ENCODE measurements at regions not wholly inside any gene's neighbourhood (a gene's known extent, or its start where the extent isn't known, plus 50 kb on each side); places are given as distances from the start of the nearest gene placed in this dataset.

DNA sequence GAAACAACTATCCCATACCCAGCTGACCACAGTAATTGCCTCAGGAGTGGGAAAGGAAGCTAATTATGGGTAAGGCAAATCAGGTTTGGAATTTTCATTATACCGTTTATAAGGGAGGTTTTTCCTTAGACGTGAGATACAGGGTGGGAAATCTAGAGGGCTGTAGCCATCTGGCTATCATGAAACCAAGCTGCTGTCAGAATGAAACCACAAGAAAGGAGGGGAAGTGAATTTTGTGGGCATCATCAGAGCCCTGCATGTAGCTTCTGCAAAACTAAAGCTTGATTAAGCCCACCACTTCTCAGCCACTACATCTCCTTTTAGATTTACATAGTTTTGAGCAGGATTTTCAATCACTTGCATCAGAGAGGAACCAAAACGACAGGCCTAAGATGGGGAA lies 893.5 kb downstream of the TUSC7 start:
- Mint-ChIP-seq H3K9me3 (no peaks in the 10 kb centered on the region), H3K27ac (no peak overlapping the region), H3K36me3 (no peaks in the 10 kb centered on the region), H3K27me3 (no peaks in the 10 kb centered on the region), H3K4me1 (no peaks in the 10 kb centered on the region), H3K4me3 (no peak overlapping the region)

DNA sequence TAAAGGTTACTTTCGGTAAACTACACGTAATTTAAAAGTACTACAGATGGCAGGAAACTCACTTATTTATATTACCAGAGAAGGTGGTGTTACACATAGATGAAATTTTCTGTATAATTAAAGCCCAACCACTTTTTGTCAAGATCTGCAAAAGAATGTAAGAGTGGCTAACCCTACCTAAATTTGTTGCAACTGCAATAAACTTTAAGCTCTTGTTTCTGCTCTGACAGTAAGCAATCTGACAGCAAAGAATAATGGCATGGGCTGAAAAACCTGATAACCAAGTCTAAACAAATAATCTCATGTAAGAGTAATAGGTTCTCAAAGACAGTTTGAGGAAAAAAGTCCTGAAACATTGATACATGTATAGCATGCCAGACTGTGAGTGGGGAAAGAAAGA lies 897.3 kb downstream of the TUSC7 start:
- no peaks in the 10 kb centered on the region for H3K27me3 Mint-ChIP-seq
- no peak overlapping the region for H3K27ac Mint-ChIP-seq
- no peaks in the 10 kb centered on the region for H3K4me1 Mint-ChIP-seq
- H3K36me3 Mint-ChIP-seq = no peaks in the 10 kb centered on the region
- no peak overlapping the region for H3K4me3 Mint-ChIP-seq
- H3K9me3 Mint-ChIP-seq = no peaks in the 10 kb centered on the region

DNA sequence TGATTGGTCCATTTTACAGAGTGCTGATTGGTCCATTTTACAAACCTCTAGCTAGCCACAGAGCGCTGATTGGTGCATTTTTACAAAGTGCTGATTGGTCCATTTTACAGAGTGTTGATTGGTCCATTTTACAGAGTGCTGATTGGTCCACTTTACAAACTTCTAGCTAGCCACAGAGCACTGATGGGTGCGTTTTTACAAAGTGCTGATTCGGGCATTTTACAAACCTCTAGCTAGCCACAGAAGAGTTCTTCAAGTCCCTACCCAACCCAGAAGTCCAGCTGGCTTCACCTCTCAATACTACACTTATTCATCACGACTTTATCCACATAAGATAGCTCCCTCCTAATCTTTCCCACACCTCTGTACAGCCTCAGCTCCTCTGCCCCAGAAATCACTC lies 899.8 kb downstream of the TUSC7 start:
- Mint-ChIP-seq H3K4me1 (no peaks in the 10 kb centered on the region), H3K27me3 (no peaks in the 10 kb centered on the region), H3K36me3 (no peaks in the 10 kb centered on the region), H3K9me3 (no peaks in the 10 kb centered on the region), H3K27ac (no peak overlapping the region), H3K4me3 (no peak overlapping the region)

DNA sequence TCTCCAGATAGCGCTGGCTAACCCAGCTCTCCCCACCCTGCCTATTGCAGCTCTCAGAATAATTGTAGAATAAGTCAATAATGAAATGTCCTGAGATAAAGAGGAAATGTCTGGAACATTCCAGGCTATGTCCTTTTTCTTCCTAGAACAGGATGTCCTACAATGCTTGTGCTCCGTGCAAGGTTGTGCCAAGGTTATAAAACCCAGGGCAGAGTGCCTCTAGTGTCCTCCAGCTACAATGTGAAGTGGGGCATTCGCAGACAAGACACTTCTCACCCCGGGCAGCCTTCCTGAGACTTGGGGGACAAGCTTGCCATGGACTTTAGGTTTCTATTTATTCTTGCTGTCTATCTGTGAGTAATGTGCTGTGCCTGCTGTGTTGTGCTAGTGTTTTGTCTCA lies 900.6 kb downstream of the TUSC7 start:
- no peaks in the 10 kb centered on the region for H3K36me3 Mint-ChIP-seq
- no peak overlapping the region for H3K4me3 Mint-ChIP-seq
- H3K4me1 Mint-ChIP-seq = no peaks in the 10 kb centered on the region
- H3K9me3 Mint-ChIP-seq = no peaks in the 10 kb centered on the region
- H3K27me3 Mint-ChIP-seq = no peaks in the 10 kb centered on the region
- H3K27ac Mint-ChIP-seq = no peak overlapping the region

DNA sequence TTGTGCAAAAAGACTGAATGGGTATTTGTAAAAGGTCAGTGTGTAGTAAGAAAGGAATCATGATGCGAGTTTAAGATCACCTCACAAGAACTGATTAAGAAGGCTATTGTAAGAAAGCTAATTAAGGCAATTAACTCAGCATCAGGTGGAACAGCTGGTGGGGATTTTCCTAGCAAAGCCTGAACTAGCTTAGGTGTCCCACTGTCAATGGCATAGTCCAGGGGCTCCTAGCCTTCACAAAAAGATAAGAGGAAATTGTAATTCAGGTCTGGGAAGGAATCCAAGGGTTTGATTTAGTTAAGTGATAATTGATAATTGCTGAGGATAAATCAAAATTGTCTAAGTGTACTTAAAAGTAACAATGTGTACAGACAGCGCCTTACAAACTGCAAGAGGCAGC lies 901.6 kb downstream of the TUSC7 start:
- no peaks in the 10 kb centered on the region for H3K4me1 Mint-ChIP-seq
- no peaks in the 10 kb centered on the region for H3K27me3 Mint-ChIP-seq
- no peak overlapping the region for H3K27ac Mint-ChIP-seq
- peaks cover 4% of the 10 kb centered on the region for H3K9me3 Mint-ChIP-seq
- no peaks in the 10 kb centered on the region for H3K36me3 Mint-ChIP-seq
- H3K4me3 Mint-ChIP-seq = no peak overlapping the region

DNA sequence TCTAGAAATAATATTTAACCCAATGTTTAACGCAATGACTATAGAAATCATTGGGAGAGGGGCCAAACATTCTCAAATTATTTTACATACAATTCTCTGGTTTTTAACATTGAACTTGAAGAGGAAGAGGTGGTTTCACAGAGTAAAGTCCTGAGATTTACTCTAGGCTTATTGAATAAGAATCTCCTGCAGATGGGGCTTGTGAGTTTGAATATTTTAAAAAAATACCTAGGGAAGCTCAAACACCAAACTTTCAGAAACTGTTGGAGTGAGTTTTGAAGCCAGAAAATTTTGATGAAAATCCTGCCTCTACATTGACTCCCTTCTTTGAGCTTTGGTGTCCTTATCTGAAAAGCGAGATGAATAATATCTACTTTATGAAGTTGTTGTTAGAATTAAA lies 906.6 kb downstream of the TUSC7 start:
- Mint-ChIP-seq H3K27me3 (no peaks in the 10 kb centered on the region), H3K4me1 (no peaks in the 10 kb centered on the region), H3K36me3 (no peaks in the 10 kb centered on the region), H3K9me3 (peaks cover 10% of the 10 kb centered on the region), H3K27ac (no peak overlapping the region), H3K4me3 (no peak overlapping the region)

DNA sequence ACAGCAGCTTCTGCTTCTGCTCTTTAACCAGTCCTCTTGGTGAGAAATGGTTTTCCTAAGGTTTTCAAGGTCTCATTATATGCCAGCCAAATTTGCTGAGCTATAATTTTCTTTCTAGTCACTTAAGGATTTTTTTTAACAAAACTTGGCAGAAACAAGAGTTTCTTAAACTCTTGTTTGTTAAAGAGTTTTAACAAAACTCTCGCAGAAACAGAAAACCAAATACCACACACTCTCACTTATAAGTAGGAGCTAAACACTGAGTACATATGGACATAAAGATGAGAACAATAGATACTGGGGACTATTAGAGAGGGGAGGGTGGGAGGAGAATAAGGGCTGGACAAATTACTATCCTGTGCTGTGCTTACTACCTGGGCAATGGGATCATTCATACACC lies 908.3 kb downstream of the TUSC7 start:
- no peaks in the 10 kb centered on the region for H3K4me1 Mint-ChIP-seq
- no peaks in the 10 kb centered on the region for H3K36me3 Mint-ChIP-seq
- no peak overlapping the region for H3K27ac Mint-ChIP-seq
- no peaks in the 10 kb centered on the region for H3K27me3 Mint-ChIP-seq
- H3K4me3 Mint-ChIP-seq = no peak overlapping the region
- peaks cover 10% of the 10 kb centered on the region for H3K9me3 Mint-ChIP-seq

DNA sequence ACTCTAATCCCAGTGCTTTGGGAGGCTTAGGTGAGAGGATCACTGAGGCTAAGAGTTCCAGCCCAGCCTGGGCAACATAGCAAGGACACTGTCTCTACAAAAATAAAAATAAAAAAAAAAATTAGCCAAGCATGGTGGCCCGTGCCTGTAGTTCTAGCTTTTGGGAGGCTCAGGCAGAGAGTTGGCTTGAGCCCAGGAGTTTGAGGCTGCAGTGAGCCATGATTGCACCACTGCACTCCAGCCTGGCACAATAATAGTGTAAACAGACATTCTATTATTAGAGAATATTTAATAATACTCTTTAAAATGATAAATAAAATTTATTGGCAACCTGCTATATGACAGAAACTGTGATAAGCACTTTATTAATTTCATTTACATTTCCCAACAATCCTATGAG lies 908.9 kb downstream of the TUSC7 start:
- H3K36me3 Mint-ChIP-seq = no peaks in the 10 kb centered on the region
- H3K9me3 Mint-ChIP-seq = peaks cover 10% of the 10 kb centered on the region
- H3K4me3 Mint-ChIP-seq = no peak overlapping the region
- no peak overlapping the region for H3K27ac Mint-ChIP-seq
- no peaks in the 10 kb centered on the region for H3K4me1 Mint-ChIP-seq
- no peaks in the 10 kb centered on the region for H3K27me3 Mint-ChIP-seq

DNA sequence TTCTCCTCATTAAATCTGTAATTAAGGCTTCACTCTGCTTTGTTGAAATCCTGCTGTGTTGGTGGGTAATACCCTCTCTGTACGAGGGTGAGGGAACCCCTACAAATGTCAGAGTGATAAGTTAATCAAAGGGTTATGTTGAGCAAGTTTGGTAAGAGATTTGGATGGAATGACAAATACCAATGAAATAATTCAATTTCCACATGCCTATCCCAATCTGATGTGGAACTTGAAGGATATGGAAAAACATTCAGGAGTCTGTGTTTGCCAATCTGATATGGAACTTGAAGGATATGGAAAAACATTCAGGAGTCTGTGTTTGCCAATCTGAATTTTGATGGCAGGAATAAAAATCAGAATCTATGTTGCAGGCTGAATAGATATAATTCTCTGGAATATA lies 910.2 kb downstream of the TUSC7 start:
- Mint-ChIP-seq H3K27ac (no peak overlapping the region), H3K4me1 (no peaks in the 10 kb centered on the region), H3K27me3 (no peaks in the 10 kb centered on the region), H3K9me3 (peaks cover 10% of the 10 kb centered on the region), H3K36me3 (no peaks in the 10 kb centered on the region), H3K4me3 (no peak overlapping the region)

DNA sequence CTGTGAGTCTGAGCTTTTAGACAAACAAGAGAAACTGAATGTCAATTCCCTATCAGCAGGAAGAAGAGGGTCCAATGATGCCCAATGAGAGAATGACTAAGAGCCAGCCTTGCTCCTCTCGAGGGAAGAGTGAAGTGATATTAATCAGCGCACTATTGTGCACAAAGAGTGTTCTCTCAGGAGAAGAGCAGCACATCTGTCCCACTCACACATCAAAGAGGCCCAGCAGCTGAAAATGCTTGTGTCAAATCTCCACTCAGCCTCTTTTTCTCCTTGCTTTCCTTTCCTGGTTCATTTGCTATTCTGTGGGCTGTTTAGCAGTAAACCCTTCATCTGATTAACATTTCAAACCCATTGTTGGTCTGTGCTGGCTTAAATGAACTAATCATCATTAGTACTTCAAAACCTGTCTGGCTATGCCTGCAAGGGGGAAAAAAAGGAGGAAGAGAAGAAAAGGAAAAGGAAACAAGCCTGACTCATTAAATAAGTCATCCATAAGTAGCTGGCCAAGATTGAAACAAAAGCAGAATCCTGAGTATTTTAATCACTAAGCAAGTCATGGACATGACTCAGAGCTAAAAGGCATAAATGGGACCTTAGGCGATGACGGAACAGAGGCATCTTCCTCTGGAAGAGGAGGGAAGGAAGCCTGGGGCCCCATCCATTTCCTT lies 912.7 kb downstream of the TUSC7 start:
- no peaks in the 10 kb centered on the region for H3K36me3 Mint-ChIP-seq
- no peaks in the 10 kb centered on the region for H3K4me1 Mint-ChIP-seq
- peaks cover 6% of the 10 kb centered on the region for H3K9me3 Mint-ChIP-seq
- H3K27me3 Mint-ChIP-seq = no peaks in the 10 kb centered on the region
- H3K27ac Mint-ChIP-seq = no peak overlapping the region
- no peak overlapping the region for H3K4me3 Mint-ChIP-seq

DNA sequence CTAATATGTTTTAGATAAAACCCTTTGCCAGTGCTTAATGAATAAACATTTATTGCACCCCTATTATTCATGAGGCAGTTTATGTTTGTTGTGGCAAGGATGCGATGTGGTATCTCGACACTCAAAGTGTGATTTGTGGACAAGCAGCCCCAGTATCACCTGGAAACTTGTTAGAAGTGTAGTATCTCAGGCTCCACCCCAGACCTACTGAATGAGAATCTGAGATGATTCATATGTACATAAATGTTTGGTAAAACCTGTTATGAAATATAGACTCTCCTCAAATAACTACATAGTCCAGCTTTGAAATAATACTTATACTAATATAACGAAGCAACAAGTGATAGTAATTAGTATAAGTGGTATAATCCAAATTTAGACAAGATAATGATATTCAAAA lies 914.8 kb downstream of the TUSC7 start:
- Mint-ChIP-seq H3K4me3 (no peak overlapping the region), H3K27ac (no peak overlapping the region), H3K27me3 (no peaks in the 10 kb centered on the region), H3K9me3 (peaks cover 3% of the 10 kb centered on the region), H3K36me3 (no peaks in the 10 kb centered on the region), H3K4me1 (no peaks in the 10 kb centered on the region)

DNA sequence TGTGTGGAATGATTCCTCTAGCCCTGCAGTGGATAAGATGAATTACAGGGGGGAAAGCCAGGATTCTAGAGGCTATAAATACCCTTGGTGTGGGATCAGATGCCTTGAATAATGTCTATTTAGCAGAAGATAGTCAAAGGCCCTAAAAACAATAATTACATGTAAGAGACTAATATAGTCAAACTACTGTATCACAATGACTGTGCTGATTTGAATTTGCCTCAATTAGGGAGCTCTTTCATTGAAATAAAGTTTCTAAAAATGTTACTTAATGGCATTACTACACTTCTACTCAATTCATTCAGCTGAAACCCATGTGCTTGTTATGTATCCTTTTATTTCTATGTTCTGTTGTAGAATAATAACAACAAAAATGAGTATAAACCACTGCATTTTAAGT lies 915.6 kb downstream of the TUSC7 start:
- Mint-ChIP-seq H3K4me3 (no peak overlapping the region), H3K9me3 (no peaks in the 10 kb centered on the region), H3K36me3 (no peaks in the 10 kb centered on the region), H3K4me1 (no peaks in the 10 kb centered on the region), H3K27ac (no peak overlapping the region), H3K27me3 (no peaks in the 10 kb centered on the region)

DNA sequence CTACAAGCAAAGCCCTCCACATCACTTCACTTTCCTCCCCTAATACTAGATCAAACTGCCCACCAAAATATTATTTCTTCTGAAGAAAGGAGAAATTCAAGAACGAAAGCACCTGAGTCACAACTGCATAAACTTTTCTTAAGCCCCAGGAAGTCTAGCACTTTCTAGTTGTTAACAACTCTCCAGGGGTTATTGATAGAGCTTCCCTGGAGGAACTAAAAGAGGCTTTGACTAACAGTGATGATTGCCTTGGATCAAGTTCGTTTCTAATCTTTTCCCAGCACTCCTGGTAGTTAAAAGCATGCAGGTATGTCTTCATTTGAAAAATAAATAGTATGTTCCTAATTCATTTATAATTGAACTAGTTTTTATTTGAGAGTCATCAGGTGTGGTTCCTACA lies 917.0 kb downstream of the TUSC7 start:
- no peaks in the 10 kb centered on the region for H3K27me3 Mint-ChIP-seq
- H3K4me1 Mint-ChIP-seq = no peaks in the 10 kb centered on the region
- H3K27ac Mint-ChIP-seq = no peak overlapping the region
- no peaks in the 10 kb centered on the region for H3K36me3 Mint-ChIP-seq
- H3K4me3 Mint-ChIP-seq = no peak overlapping the region
- no peaks in the 10 kb centered on the region for H3K9me3 Mint-ChIP-seq

DNA sequence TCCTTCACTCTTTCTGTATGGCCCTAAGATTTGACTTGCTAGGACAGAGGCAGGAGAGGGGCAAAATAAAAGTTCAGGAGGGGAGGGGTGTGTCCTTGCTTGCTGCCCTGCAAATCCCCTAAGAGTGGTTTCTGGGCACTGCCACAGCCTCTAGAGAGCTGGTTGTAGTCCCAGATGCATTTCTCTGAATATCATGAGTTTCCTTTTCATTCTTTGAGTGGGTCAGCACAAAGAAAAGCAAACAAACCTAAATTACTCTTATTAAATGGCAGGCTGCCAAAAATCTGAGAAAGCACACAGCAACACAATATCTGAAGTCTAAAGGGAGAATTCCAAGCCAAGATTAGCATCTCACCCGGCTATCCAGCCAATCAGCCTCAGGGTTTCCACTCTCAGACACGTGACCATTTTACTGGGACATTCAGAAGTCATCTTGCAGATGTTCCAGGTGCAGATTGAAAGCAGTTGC lies 919.3 kb downstream of the TUSC7 start:
- Mint-ChIP-seq H3K27ac (no peak overlapping the region), H3K9me3 (no peaks in the 10 kb centered on the region), H3K4me3 (no peak overlapping the region), H3K4me1 (no peaks in the 10 kb centered on the region), H3K27me3 (no peaks in the 10 kb centered on the region), H3K36me3 (no peaks in the 10 kb centered on the region)

DNA sequence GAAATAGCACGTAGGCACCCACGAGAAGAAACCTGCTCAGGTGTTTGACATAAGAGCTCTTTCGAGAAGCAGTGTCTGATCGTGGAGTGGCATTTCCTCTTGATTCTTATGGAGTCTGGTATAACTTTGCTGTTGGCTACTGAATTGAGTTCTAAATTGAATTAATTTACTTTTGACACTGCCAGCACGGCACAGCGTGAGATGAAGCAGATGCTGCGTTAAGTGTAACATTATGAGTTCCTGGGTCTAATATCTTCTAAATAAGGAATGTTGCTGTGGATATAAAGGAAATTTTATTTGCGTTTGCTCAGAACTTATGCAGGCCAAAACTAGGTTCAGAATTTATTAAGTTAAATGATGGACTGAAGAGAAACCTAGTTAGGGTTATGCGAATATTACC lies 919.9 kb downstream of the TUSC7 start:
- Mint-ChIP-seq H3K27me3 (no peaks in the 10 kb centered on the region), H3K9me3 (no peaks in the 10 kb centered on the region), H3K4me1 (no peaks in the 10 kb centered on the region), H3K36me3 (no peaks in the 10 kb centered on the region), H3K27ac (no peak overlapping the region), H3K4me3 (no peak overlapping the region)

DNA sequence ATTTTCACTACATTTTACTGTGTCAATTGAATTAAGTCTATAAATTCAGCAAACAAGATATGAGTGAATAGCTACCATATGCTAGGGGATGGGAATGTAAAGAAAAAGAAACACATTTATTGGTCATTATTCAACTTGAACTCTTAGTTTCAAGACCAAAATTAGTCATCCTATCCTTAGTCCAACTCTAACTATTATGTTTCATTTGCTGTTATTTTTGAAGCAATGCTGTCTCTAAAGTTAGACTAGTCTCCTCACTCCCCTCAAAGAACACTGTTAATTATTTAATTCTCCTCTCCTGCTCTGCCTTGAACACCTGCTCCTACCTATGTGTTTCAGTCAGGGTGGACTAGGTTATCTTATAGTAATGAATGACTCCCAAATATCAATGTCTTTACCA lies 920.9 kb downstream of the TUSC7 start:
- Mint-ChIP-seq H3K36me3 (no peaks in the 10 kb centered on the region), H3K27me3 (no peaks in the 10 kb centered on the region), H3K4me3 (no peak overlapping the region), H3K9me3 (no peaks in the 10 kb centered on the region), H3K4me1 (no peaks in the 10 kb centered on the region), H3K27ac (no peak overlapping the region)

DNA sequence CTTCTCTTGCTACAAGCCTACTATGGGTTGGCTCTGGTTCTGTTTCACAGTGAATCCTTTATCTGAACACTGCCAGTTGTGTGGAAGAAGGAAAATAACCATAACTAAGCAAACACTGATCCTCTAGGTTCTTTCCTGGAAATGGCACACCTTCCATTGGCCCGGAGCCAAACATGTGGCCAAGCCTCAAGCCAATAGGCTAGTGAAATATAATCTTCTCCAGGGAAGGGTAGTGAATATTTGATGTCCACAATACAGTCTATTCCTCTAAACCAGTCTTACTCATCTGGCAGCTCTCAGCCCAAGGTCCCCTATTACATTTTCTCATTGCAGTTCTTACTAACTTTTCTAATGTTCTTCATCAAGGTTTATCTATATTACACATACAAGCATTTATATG lies 921.3 kb downstream of the TUSC7 start:
- no peak overlapping the region for H3K27ac Mint-ChIP-seq
- no peaks in the 10 kb centered on the region for H3K4me1 Mint-ChIP-seq
- H3K27me3 Mint-ChIP-seq = no peaks in the 10 kb centered on the region
- H3K4me3 Mint-ChIP-seq = no peak overlapping the region
- no peaks in the 10 kb centered on the region for H3K9me3 Mint-ChIP-seq
- no peaks in the 10 kb centered on the region for H3K36me3 Mint-ChIP-seq
